ENCODE measurements at regions not wholly inside any gene's neighbourhood (a gene's known extent, or its start where the extent isn't known, plus 50 kb on each side); places are given as distances from the start of the nearest gene placed in this dataset.

DNA sequence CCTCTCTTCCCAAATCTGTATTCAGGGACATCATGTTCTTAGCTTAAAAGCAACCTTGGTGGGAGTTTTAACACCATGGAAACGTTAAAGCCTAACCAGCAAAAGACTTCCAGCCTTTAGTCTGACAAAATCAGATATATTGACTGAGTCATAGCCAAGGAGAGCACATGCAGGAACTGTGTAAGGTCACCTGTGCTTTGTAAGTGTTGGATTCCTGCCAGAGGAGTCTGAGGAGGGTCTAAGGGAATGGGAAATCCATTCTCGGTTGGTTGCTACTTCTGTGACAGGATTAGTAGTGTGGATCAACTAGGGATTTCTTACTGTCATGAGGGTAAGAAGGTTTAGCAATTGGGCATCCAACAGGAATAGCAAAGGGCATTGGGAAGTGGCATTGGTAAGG is 142.0 kb upstream of the CHD1 start:
- no peak for TF ChIP-seq CTCF (IDR thresholded peaks at IDR 0.05)
- H3K27ac ChIP-seq, result no peak overlapping the region

- TF ChIP-seq ZFX (IDR thresholded peaks at IDR 0.05; ENCODE audit: borderline replicate concordance), result no peak
- no peak for TF ChIP-seq CTCF (IDR thresholded peaks at IDR 0.05)
- H3K27ac ChIP-seq, result no peak overlapping the region
These were observed 141.6 kb upstream of the CHD1 start for GRCh38 chr5:99070362-99070761.

- no peak overlapping the region for H3K27ac ChIP-seq
- no peak for TF ChIP-seq CTCF (IDR thresholded peaks at IDR 0.05)
These were observed 140.3 kb upstream of the CHD1 start for GRCh38 chr5:99068944-99069650.

GRCh38 chr5:99063737-99064136 is 134.9 kb upstream of the CHD1 start:
- no peak overlapping the region for H3K27ac ChIP-seq
- TF ChIP-seq CTCF (IDR thresholded peaks at IDR 0.05), result no peak
- TF ChIP-seq ZFX (IDR thresholded peaks at IDR 0.05; ENCODE audit: borderline replicate concordance), result no peak

- no peak overlapping the region for H3K27ac ChIP-seq
- TF ChIP-seq ZFX (IDR thresholded peaks at IDR 0.05; ENCODE audit: borderline replicate concordance), result no peak
- no peak for TF ChIP-seq CTCF (IDR thresholded peaks at IDR 0.05)
These were observed 132.9 kb upstream of the CHD1 start for GRCh38 chr5:99061711-99062110.

DNA sequence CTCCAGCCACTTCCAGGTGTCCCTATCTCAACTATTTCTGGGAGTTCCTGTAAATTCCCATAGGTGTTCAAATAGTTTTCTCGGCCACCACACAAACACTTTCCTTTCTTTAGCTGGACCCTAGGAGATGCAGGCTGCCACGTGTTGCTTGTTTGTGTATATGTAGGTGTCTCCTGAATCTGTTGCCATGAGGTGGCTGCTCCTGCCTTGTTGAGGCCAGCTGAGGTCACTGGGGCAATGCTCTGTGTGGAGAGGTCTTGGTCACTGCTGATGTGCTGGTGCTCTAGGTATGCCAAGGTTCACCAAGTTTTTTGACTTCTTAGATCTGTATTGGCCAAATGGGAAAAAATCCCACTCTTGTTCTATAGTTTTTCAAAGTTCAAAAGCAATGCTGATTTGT is 132.5 kb upstream of the CHD1 start:
- no peak overlapping the region for H3K27ac ChIP-seq
- TF ChIP-seq CTCF (IDR thresholded peaks at IDR 0.05) (no peak), ZFX (IDR thresholded peaks at IDR 0.05; ENCODE audit: borderline replicate concordance) (no peak)

GRCh38 chr5:99060306-99061261 is 131.8 kb upstream of the CHD1 start:
- no peak overlapping the region for H3K27ac ChIP-seq
- TF ChIP-seq CTCF (IDR thresholded peaks at IDR 0.05), result peak; percentile 91
- TF ChIP-seq ZFX (IDR thresholded peaks at IDR 0.05; ENCODE audit: borderline replicate concordance), result no peak
